HG03571 (cell line): ENCODE measurements at regions not wholly inside any gene's neighbourhood (a gene's known extent, or its start where the extent isn't known, plus 50 kb on each side); places are given as distances from the start of the nearest gene placed in this dataset.
"Not testable (repeated sequence)": the region's sequence is repeated elsewhere in the genome, so short reads cannot be mapped to it uniquely, and the experiment has no call there.

Source experiments
- ATAC-seq: cut with Tn5 transposase; IDR thresholded peaks from one replicate; pipeline ENCODE4 v1.9.1; 2021; ENCODE audit not compliant: unreplicated experiment

DNA sequence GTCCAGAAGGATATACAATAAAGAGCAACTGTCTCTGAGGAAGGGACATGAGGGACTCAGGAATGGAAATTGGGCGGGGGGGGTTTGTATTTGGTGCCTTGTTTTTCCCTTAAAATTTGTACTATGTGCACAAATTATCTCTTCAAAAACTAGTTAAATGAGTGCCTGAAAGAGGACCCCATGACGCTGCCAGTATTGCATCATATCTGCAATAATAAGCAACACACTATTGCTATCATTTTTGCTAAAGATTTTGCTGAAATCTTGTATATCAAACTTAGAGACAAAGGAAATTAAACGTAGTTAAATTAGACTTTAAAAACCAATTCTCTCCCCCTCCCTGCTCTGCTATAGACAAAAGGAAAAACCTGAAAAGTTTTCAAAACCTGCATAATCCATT lies 89.7 kb upstream of the SLC30A5 start:
- ATAC-seq: no peak

DNA sequence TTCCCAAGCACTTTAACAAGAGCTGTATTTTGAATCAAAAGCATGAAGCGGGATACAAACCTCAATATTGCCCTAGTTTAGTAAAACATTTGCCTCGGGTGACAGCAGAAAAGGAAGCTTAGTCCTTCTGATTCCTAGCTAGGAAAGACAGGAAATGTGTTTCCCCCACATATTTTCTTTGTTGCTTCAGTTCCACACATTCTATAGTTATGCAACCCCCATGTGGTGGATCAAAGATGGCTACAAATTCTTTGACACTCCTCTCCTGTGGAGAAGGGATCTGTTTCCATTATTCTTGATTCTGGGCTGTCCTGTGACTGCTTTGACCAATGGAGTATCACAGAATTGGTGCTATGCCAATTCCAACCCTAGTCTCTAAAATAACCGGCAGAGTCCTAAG lies 89.1 kb upstream of the SLC30A5 start:
- ATAC-seq: no peak

DNA sequence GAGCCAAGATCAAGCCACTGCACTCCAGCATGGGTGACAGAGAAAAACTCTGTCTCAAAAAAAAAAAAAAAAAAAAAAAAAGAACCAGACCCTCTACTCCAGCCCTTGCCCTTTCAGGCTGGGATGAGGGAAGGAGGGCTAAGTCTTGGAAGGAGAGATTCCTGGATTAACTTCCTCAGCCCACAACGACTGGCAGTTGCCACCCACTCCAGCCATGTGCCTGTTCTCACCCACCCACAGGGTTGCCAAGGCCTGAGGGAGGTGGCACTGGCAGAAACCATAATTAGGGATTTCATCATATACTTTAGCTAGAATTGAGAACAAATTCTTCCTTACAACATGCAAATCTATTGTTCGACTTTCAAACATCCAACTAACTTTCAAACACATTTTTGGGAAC lies 87.8 kb upstream of the SLC30A5 start:
- no peak for ATAC-seq

DNA sequence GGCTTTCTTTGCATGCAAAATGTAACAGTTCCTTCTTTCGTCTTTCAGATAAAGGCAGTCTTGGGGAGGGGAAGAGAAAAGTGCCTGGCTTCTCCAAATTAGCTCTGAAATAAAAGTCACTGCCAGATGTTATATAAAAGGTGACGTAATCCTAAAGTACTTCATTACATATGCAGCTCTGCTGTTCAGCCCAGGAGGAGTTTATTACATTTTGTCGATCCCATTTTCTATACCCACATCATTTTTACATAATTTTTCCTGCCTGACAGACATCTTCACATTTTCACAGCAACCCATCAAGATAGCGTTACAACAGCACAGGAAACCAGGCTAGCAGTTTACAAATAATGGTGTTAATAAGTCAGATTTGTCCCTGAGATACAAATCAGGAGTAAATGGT lies 86.7 kb upstream of the SLC30A5 start:
- no peak for ATAC-seq

DNA sequence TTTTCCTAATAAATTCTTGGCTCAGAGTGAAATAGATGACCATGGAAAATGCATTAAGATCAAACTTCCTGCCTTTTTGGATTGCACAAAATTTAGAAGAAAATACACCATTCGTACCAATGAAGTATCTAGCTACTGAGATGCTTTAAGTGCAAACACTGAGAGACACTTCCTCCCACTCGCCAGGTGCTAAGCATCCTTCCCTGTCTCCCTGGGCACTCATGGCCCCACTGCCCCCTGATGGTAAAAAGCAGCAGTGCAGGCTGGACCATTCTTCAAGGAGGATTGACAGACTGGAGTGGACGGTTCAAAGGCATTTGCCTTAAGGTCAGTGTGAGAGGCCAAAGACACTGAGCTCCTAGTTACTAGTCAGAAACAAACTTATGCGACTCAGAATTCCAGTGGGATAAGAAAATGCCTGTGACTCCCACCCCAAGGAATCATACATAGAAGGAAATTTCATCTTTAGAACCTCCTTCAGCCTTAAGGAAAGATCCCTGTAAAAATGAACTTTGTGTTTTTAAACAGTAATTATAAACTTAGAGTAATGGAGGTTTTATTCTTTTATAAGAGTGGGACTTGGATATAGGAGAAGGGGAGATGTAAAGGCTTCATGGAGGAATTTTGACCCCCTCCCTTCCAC lies 86.0 kb upstream of the SLC30A5 start:
- ATAC-seq: peak; percentile 79

DNA sequence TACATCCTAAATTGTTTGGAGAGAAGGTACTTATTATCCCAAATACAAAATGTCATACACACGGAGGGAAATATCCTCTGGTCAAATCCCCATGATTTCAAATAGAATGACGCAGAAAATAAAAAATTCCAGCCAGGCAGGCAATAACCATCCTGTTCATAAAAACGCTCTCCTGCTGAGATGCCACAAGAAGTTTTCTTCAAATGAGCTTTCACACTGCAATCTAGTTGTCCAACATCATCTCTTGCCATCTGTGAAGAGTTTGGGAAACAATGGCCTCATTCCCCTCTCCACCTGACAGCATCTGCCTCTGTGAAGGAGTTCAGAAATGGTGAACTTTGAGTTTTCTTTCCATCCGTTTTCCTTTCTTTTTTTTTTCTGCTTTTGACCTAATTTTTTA lies 83.3 kb upstream of the SLC30A5 start:
- no peak for ATAC-seq

DNA sequence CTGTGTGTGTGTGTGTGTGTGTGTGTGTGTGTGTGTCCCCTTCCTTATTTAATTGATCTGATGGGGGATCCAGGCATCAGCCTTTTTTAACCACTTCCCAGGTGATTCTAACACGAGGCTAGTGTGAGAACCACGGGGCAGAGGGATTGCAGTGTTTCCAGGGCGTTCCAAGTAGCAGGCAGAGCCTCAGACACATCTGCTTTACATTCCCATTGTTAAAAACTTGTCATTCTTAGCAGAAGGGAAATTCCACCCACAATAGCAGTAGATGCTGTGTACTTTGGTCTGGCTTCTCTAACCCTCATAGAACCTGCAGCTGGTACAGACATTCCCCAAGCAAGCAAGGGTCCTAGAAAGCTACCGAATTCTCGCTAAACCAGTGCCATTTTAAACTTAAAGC lies 81.9 kb upstream of the SLC30A5 start:
- ATAC-seq: no peak

DNA sequence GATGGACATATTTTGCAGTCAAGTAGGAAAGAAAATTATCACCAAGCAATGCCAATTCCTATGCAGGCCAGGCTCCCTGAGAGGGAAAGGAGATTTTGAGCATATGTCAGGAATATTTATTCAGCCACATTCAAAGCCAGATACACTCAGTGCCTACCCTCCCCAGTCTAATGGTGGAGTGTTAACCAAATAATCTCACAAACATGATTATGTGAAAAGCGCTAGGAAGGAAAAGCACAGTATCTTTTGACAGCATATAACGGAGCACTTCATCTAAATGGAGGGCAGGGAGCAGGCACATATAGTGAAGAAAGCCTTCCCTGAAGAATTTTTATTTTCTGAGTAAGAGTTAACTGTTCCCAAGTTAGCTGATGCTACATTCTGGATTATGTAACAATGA lies 80.3 kb upstream of the SLC30A5 start:
- ATAC-seq: no peak

DNA sequence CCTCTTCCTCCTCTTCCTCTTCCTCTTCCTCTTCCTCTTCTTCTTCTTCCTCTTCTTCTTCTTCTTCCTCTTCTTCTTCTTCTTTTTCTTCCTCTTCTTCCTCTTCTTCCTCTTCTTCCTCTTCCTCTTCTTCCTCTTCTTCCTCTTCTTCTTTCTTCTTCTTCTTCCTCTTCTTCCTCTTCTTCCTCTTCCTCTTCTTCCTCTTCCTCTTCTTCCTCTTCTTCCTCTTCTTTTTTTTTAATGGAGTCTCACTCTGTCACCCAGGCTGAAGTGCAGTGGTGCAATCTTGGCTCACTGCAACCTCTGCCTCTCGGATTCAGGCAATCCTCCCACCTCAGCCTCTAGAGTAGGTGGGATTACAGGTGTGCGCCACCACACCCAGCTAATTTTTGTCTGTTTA lies 79.8 kb upstream of the SLC30A5 start:
- not testable (repeated sequence) for ATAC-seq

DNA sequence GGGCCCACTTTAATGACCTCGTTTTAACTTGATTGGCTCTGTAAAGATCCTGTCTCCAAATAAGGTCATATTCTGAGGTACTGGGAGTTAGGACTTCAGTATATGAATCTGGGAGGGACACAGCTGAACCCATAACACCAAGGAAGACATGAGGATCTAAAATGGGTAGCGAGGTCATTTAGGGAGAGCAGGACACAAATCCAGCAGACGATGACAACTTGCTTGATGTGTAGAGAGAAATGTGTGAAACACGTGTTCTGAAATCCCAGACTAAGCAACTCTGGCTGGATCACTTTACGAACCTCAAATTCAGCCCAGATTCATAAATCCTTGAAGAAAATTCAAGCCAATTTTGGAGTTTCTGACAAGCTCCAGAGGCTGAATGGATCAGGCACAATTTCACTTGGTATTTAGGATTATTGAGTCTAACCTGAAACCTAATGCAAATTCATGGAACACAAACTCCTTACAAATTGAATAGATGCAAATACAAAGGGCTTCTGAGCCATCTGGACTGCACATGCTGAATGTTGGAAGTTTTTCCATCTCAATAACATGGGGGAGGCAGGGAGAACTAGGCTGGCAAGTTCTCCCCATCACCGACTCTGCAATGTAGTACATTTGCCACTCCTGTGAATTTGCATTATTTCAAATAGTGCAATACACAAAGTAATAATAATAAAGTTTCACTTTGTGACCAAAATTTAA lies 74.0 kb upstream of the SLC30A5 start:
- ATAC-seq: no peak

DNA sequence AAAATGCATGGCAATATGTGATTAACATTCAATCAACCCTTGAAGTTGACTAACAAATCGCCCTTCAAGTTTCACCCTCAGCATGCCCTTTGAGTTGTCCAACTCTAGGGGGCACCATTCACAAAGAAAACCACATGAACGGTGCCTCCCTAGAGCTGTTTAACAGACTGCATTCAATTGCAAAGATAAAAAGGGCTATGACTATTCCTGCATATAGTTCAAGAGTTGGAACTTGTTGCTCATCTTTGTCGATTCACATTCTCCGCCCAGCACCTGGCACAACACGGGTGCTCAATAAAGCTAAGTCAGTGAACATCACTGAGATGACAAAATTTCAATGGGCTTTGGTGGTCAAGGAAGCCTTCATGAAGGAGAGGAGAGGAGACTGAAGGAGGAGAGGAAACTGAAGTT lies 69.6 kb upstream of the SLC30A5 start:
- no peak for ATAC-seq

DNA sequence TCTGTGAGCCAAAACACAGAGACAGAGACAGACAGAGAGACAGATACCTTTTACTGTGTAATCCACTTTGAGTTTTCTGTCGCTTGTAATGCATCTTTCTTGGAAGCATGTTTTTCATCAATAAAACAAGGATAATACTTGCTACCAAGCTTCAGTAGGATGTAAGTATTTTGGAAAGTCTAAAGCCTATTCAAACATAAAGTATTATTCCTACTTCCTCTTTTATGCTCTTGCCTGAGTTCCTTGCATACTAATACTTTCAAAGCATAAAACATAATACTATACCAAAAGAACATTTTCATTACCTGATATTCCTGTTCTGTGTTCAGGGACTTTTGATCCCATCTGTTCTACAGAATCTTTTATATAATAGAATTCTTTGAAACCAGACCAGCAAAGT lies 64.5 kb upstream of the SLC30A5 start:
- ATAC-seq: no peak

DNA sequence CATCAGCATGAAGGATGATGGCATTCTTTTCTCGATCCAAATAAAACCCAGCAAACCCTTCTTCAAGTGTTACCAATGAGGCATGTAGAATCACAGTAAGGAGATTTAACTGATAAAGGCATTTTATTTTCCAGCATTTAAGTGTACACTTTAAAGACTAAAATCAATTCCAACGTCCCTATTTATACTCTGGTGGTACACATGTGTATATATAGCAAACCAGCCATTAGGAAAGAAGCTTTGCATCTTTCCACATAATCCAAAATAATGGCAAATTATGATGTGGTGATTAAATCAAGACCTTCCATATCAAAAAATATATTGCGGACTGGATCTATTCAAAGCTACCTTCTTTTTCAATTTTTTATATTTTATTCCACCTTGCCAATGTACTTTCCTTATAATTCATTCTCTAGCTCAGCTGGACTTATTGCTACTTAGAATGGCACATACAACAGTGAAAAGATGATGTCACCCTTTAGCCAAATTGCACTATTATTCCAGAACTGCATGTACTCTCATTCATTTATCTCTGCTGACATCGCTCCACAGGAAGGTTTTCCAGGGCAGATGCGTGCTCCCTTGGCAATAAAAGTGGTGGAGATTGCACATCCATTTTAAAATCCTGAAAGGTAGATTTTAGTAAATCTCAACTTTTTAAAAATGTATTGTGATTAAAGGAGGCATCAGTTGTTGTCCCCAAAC lies 63.3 kb upstream of the SLC30A5 start:
- ATAC-seq: no peak

DNA sequence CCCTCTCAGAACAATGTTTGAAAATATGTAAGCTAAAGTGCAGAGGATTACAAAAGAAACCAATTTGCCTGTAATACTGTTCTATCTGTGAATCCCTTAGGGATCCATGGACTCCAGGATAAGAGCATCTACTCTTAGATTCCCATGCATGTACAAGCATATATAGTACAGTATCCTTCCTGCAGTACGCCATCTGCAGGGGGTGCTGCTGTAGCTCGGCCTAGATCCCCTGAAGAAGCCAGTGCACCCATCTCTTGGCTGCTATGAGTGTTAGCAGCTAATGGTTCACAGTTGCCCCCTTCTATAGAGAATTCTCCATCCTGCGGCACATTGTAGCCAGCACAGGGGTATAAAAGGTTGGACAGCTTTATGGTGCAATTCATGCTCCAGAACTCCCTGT lies 61.8 kb upstream of the SLC30A5 start:
- no peak for ATAC-seq

DNA sequence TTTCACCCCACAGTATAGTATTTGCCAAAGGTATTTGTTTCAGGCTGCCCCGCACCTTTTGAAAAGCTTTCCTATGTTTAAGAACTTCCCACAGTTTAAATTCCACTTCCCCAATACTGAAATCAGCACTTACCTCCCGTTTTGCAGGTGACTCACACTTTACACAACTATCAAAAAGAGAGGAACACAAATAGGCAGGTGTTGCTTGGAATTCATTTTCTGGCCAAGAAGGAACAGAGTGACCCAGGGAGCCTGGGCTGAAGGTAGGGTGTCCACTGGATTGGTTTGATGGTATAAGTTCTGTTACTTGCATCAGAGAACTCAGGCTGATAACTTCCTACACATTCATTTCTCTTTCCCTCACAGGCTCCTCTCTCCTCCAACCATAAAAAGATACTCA lies 60.1 kb upstream of the SLC30A5 start:
- ATAC-seq: no peak

DNA sequence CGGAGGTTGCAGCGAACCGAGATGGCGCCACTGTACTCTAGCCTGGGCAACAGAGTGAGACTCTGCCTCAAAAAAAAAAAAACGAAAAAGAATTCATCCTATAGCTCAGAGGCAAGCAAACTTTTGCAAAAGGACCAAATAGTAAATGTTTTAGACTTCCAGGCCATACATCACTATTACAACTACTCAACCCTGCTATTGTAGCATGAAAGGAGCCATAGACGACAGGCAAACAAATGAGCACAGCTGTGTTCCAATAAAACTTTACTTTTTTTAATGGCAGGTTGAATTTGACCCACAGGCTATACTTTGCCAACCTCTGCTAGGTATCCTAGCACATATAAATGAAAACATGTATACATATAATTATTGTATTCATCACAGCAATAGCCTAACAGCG lies 58.9 kb upstream of the SLC30A5 start:
- no peak for ATAC-seq

DNA sequence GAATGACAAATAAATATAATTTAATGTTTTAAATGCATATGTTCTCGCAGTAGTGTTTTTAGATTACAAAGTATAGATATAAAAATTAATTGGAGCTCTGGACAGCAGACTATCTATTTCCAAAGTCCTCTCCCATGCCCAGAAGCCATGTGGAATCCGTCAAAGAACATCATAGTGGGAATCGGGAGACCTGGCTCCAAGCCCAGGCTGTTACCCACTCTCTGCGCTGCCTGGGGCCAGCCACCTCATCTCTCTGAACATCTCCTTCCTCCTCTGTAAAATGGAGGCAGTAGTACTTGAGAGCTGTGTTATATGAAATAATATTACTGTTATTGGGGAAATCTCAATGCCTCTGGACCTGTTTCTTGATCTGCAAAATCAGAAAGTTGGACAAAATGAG lies 58.1 kb upstream of the SLC30A5 start:
- no peak for ATAC-seq

DNA sequence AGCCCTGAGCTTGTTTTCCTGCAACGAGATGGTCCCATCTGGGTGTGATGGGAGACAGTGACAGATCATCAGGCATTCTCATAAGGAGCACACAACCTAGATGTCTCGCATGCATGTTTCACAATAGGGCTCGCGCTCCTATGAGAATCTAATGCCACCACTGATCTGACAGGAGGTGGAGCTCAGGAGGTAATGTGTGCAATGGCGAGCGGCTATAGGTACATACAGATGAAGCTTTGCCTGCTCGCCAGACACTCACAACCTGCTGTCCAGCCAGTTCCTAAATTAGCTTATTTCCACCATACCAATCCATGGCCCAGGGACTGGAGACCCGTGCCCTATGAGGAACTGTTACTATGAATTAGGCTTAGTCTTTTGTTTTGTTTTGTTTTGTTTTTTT lies 55.3 kb upstream of the SLC30A5 start:
- ATAC-seq: no peak

DNA sequence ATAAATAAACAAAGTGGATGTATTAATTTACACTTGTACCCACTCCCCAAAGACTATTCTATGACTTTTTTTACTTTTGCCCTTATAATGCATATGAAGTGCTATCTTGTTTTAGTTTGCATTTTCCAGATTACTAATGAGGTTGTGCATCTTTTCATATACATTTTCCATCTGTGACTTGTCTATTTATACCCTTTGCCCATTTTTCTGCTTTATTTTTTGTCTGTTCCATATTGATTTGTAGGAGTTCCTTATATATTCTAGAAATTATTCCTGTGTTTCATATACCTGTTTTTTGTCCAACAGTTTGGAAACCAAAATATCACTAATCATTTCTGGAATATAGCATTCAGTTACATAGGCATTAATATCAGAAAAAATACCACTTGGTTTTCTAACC lies 54.0 kb upstream of the SLC30A5 start:
- ATAC-seq: no peak

DNA sequence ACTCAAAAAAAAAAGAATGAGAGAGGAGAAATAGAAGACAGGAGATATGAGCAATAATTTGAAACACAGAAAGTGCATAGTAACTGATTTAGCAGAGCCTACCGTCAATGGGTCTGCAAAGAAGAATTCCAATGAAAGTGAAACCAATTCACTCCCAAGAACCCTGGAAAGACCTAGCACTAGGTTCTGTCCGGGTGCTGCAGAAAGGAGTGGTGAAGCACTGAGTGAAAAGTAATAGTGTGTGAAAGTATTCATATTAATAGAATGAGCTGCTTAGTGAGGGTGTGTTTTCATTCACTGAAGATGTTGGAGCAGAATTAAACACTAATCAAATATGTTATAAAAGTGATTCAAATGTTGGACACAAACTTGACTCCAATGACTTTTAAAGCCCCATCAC lies 51.3 kb upstream of the SLC30A5 start:
- ATAC-seq: peak; percentile 23

DNA sequence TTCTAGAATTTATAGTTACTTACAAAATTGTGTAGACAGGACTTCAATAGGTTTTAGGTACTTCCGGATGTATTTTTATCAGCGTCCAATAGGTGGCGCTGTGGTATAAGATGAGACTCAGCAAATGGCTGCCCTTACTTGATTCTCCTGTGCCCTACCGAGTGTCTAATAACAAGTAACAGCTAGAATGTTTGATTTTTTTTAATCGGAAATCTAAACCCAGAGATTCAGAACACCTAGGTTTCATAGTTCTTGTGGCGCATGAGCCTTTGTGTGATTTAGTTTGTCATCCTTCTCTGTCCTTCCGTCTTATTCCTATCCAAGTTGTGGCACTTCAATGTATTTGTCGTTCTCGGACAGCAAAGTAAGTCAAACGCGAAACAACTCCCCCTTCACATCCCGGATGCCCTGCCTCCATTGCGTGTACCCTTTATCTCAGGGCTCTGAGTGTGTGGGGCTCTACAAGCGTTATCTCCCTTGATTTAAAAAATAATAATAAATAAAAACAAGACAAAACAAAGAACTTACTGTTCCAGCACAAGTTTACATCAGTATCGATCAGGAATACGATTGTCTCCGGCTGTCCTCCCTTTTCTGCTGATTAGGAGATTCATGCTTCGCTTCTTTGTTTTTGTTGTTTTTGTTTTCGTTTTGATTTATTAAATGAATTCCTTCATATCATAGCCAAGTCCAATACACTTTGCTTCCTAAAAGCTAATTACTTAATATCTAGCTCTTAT lies 50.7 kb upstream of the SLC30A5 start:
- peak; percentile 90 for ATAC-seq

DNA sequence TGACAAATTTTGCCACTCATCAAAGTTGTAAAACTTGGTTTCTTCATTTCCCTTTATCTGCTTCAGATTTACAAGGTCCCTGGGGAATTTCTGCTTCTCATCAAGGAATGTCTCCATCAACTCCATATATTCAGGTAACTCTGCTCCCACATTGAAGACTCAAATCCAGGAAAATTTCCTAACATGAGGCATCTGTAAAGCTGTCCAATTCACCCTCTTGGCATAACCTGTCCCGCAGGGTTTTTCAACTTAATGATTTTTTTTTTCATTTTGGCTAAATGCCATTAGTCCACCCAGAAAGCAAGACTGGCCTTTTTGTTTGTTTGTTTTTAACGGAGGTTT lies 50.2 kb upstream of the SLC30A5 start:
- ATAC-seq: no peak
